ENCODE measurements at regions not wholly inside any gene's neighbourhood (a gene's known extent, or its start where the extent isn't known, plus 50 kb on each side); places are given as distances from the start of the nearest gene placed in this dataset.

DNA sequence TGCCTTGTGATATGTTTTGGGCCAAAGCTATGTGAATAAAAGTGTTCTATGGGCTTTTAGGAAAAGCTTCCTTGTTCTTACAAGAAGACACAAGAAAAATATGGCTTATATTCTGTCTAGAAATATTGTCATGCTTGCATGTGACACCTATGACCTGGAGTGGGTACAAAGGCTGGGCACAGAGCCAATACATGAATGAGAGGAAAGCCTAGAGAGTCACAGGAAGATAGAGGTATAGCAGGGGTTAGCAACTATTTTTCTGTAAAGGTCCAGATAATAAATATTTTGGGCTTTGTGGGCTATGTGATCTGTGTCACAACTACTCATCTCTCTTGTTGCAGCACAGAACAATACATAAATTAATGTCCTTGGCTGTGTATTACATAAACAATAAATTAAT lies 196.6 kb upstream of the CD180 start:
- intact Hi-C loops (cut with DNase I), result no loop called here
- Histone ChIP-seq H3K4me3 (no peak overlapping the region), H3K27me3 (no peaks in the 10 kb centered on the region), H3K9ac (ENCODE audit: low read depth in 2 of 2, low read length in 2 of 2) (no peak overlapping the region), H3K4me1 (no peaks in the 10 kb centered on the region), H3K27ac (no peak overlapping the region), H3K9me3 (no peaks in the 10 kb centered on the region), H3K36me3 (no peaks in the 10 kb centered on the region)
- TF ChIP-seq, protein P1, sequence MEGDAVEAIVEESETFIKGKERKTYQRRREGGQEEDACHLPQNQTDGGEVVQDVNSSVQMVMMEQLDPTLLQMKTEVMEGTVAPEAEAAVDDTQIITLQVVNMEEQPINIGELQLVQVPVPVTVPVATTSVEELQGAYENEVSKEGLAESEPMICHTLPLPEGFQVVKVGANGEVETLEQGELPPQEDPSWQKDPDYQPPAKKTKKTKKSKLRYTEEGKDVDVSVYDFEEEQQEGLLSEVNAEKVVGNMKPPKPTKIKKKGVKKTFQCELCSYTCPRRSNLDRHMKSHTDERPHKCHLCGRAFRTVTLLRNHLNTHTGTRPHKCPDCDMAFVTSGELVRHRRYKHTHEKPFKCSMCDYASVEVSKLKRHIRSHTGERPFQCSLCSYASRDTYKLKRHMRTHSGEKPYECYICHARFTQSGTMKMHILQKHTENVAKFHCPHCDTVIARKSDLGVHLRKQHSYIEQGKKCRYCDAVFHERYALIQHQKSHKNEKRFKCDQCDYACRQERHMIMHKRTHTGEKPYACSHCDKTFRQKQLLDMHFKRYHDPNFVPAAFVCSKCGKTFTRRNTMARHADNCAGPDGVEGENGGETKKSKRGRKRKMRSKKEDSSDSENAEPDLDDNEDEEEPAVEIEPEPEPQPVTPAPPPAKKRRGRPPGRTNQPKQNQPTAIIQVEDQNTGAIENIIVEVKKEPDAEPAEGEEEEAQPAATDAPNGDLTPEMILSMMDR (IDR thresholded peaks at IDR 0.05), result no peak
- no peak for DNase-seq

DNA sequence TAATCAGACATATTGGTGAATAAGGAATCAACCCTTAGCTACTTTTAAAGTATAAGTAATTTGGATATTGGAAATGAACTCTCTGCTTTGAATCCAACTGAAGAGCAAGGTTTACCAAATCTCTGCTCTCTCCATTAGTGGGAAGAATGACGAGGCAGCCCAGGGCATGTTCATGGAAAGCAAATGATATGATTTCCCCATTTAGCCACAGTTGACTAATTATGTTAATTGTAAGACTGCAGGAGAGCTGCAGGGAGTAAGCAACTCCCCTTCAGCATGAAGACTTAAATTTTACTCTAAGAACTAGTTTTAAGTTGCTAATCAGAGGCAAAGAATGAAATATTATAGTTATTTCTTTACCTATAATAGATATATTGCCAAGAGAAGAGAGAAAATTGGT lies 194.3 kb upstream of the CD180 start:
- Histone ChIP-seq H3K4me1 (no peaks in the 10 kb centered on the region), H3K36me3 (no peaks in the 10 kb centered on the region), H3K9me3 (no peaks in the 10 kb centered on the region), H3K9ac (ENCODE audit: low read depth in 2 of 2, low read length in 2 of 2) (no peak overlapping the region), H3K27ac (no peak overlapping the region), H3K27me3 (no peaks in the 10 kb centered on the region), H3K4me3 (no peak overlapping the region)
- intact Hi-C loops (cut with DNase I), result no loop called here
- no peak for DNase-seq
- TF ChIP-seq, protein P1 (IDR thresholded peaks at IDR 0.05), result no peak

DNA sequence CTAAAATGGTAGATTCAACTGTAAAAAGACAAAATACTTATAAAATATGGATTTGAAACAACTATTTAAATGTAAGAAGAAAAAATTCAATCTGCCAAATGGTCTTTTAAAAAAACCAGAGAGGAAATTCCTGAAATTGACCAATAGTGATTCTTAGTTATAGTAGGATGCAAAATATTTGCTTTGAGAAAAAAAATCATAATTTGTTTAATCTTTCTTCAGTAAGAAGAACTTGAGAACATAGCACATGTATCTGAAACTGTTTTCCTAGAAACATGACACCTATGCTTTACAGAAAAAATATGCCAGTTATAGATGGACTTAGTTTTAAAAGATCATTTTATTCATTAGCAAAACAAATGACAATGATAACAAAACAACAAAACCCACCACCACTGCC lies 186.9 kb upstream of the CD180 start:
- Histone ChIP-seq H3K9ac (ENCODE audit: low read depth in 2 of 2, low read length in 2 of 2) (no peak overlapping the region), H3K4me1 (no peaks in the 10 kb centered on the region), H3K27me3 (no peaks in the 10 kb centered on the region), H3K27ac (no peak overlapping the region), H3K4me3 (no peak overlapping the region), H3K9me3 (no peaks in the 10 kb centered on the region), H3K36me3 (no peaks in the 10 kb centered on the region)
- TF ChIP-seq, protein P1 (IDR thresholded peaks at IDR 0.05), result no peak
- intact Hi-C loops (cut with DNase I), result no loop called here
- DNase-seq, result no peak

- Histone ChIP-seq H3K9ac (ENCODE audit: low read depth in 2 of 2, low read length in 2 of 2) (no peak overlapping the region), H3K9me3 (no peaks in the 10 kb centered on the region), H3K4me3 (no peak overlapping the region), H3K27me3 (no peaks in the 10 kb centered on the region), H3K36me3 (no peaks in the 10 kb centered on the region), H3K4me1 (no peaks in the 10 kb centered on the region), H3K27ac (no peak overlapping the region)
- intact Hi-C loops (cut with DNase I), result no loop called here
- TF ChIP-seq, protein P1 (IDR thresholded peaks at IDR 0.05), result no peak
- DNase-seq, result no peak
Measured at GRCh38 chr5:67381236-67381880, 184.8 kb upstream of the CD180 start.

- H3K9me3 ChIP-seq, result no peaks in the 10 kb centered on the region
- H3K9ac ChIP-seq (ENCODE audit: low read depth in 2 of 2, low read length in 2 of 2), result no peak overlapping the region
- intact Hi-C loops (cut with DNase I), result no loop called here
- no peaks in the 10 kb centered on the region for H3K4me1 ChIP-seq
- no peak overlapping the region for H3K27ac ChIP-seq
- H3K27me3 ChIP-seq, result no peaks in the 10 kb centered on the region
- DNase-seq, result no peak
- TF ChIP-seq, protein P1 (IDR thresholded peaks at IDR 0.05), result no peak
- no peaks in the 10 kb centered on the region for H3K36me3 ChIP-seq
- no peak overlapping the region for H3K4me3 ChIP-seq
Measured at GRCh38 chr5:67380431-67380830, 183.8 kb upstream of the CD180 start.
